Muscle of back (tissue), 3 donors: ENCODE measurements at regions not wholly inside any gene's neighbourhood (a gene's known extent, or its start where the extent isn't known, plus 50 kb on each side); places are given as distances from the start of the nearest gene placed in this dataset.

Experiments
- DNase-seq, 3 donors: peaks; one replicate each; pipeline versions ENCODE4 v3.0.0 to v3.0.0-alpha.2; 2013

DNA sequence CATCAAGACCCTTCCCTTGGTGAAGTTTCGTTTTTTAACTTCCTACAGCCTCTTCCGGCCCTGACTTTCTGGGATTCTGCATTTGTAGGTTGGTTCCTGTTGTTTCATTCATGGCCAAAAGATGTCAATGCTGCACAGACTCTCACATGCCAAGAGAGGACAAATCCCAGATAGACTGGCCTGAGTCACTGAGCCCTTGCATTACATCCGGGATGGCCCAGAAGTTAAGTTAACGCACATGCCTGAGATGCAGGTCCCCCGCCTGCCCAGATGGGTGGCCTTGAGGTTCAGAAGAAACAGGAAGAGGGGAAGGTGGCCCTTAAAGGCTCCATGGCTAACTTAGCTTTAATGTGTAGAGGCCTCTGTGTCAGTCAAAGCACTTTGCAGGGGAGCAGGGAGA lies 51.6 kb upstream of the SRGAP3 start:
- no peak for DNase-seq

DNA sequence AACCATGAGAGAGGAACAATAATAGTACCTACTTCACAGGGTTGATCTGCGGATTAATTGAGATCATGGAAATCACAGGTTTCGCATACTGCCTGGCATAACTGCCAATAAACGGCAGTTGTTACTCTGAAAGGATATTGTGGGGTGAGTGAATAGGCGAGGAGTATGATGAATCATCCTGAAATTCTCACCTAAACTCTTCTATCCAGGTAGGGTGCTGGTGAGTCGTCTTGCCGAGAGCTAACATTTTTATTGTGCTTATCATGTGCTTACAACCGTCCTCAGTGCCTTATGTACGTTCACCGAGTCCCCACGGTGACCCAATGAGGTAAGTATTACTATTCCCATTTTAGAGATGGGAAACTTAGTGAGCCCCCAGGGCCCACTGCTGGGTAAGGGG lies 52.4 kb upstream of the SRGAP3 start:
- no peak for DNase-seq

DNA sequence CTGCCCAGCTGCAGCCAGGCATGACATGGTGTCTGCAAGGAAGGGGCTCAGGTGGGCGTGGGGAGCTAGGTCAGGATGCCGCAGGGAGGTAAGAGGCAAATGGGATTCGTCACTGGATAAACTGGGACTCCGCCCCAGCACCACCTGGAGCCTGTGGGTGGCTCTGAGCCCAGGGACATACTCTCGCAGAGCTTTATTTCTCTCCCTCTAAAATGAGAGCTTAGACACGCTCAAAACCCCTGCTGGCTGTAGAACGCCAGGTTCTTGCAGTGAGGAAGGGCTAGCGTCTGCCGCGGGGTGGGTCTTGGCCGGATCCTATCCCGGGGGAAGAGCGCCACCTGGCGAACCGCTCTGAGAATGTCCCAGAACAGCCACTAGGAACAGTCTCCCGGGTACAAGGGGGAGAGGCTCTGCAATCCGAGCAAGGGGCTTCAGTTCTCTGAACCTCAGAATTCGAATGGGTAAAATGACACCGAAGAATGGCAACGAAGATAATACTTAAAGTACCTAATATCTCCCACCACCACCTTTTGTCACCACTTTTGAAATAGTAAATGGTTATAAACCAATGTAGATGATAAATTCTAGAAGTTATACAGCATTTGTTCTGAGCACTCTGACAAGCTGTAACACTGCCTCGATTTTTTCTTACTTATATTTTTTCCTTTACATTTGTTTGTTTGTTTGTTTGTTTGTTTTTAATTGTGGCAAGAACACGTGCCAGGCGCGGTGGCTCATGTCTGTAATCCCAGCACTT lies 53.2 kb upstream of the SRGAP3 start:
- peak; percentile 80 to 94 (median 90) for DNase-seq

DNA sequence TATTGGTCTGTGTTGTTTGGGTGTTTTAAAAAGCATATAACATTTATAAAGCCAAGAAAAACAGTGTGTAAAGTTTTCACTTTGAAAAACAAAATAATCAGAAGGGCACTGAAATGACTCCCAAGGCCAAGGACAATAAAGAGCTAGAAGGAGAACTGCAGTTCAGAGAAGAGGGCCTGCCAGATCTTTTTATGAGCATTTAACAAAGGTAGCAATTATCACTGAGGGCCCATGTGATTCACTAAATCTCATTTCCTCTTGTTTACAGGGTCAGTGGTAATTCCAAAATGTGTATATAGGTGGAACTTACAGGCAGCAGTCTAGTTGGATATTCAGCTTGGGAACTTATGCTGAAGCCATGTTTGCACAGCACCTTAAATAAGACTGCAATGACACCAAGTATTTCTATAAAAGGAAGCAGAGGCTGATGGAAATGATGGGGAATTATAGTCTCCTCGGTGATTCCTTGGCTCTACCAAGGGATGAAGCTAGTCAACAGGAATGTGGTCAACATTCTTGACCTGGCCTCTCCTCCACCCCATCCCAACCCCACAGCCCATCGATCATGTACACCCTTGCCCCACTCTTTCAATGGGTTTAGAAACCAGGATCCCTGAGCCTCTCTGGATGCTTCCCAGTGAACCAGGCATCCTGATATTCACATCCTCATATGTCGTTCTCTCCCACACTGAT lies 54.4 kb upstream of the THUMPD3 start:
- DNase-seq = no peak

DNA sequence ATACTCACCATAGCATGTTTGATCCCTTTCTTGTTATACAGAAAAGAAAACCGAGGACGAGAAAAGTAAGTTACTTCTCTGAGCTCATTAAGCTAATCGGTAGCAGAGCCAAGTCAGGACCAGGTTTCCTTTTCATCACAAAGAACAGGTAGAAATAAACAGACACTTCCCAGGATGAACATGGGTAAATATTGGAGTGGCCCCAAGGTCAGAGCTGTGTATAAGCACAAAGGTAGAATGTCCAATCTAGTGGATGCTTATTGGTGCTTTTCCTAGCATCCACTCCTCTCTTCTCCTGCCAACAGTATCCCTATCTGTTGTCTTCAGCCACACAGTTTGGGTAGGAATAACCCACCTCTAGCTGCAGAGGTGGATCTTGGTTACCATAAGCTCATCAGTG lies 52.8 kb upstream of the THUMPD3 start:
- no peak for DNase-seq

DNA sequence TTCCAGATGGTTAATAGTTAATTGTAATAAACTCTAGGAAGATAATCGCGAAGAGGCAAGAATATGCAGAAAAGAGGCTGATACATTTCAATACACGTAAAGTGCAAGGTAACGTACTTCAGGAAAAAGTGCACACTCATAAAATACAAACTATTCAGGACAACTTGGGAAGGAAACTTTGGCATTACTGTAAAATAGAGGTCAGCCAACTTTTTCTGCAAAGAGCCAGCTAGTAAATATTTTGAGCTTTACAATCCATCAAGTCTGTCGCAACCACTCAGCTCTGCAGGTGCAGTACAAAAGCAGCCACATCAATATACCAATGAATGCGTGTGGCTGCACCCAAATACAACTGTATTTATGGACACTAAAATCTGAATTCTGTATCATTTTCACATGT lies 51.6 kb upstream of the THUMPD3 start:
- no peak for DNase-seq
